ENCODE measurements at regions not wholly inside any gene's neighbourhood (a gene's known extent, or its start where the extent isn't known, plus 50 kb on each side); places are given as distances from the start of the nearest gene placed in this dataset.

- no peak for DNase-seq (ENCODE audit: low read depth)
Measured at GRCh38 chr4:189365451-189365850, 575.2 kb upstream of the FRG1 start.

GRCh38 chr4:189367832-189368231 lies 572.8 kb upstream of the FRG1 start:
- no peak for DNase-seq (ENCODE audit: low read depth)

DNA sequence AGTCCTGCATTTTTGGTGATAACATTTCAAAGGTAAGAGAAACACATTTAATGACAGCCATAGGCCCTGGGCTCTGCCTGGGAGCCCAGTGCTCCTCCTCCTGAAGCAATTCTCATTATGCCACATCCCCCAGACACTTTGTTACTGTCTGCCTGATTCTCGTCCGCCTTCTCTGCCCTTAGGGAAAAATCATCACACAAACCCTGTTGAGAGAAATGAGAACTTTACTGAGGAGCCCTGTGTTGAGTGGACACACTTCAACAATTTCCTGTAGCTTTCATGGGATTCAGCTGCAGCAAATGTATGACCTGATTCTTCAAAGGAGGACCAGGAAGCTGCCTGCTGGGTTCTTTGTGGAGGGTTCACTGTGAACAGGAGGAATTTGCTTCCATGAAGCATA lies 566.5 kb upstream of the FRG1 start:
- DNase-seq (ENCODE audit: low read depth) = no peak

DNA sequence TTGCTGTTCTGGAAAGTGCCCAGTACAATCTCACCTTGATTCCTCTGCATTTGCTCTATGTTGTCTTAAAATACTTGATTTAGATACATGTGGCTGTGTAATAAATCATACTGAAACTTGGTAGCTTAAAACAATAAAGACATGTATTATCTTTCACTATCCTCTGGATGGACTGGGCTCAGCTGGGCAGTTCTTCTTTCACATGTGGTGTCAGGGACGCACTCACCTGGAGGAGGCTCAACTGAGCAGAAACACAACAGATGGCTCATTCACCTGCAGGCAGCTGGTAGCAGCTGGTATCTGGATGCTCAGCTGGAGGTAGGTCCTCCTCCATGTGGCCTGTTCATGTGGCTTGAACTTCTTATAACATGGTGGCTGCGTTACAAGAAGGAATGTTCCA lies 563.8 kb upstream of the FRG1 start:
- no peak for DNase-seq (ENCODE audit: low read depth)

DNA sequence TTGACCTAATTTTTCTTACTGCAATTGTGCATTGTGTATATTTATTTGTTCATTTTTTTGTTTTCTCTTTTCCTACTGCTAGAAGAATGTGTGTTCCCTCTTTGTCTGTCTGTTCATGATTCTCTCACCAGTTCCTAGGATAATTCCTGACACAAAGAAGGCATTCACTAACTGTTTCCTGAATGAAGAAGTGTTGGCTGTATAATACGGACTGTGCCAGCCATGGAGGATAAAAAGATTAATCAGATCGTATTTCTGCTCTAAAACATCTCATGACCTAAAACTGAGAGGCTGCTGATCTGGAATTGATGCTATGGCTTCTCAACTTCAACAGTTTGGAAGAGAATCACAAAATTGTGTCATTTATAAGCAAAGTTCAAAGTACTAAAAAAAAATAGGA lies 563.1 kb upstream of the FRG1 start:
- DNase-seq (ENCODE audit: low read depth) = no peak

DNA sequence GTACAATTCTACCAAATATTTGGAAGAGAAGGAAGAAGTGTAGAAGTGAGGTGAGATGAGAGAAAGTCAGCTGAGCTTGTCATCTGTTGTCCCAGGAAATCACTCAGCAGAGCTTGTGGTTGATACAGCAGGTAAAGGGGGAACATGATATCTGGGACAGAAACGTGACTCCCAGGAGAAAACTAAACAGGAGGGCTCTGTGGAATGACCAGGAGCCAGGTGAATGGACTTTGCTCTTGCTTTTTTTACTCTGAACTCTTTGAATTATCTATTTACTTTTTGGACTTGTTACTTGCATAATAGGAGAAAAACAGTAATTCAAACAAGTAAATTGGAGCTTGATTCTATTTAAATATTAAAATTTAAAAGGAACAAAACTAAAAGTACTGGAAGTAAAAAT lies 555.6 kb upstream of the FRG1 start:
- no peak for DNase-seq (ENCODE audit: low read depth)

- no peak for DNase-seq (ENCODE audit: low read depth)
Measured at GRCh38 chr4:189385579-189385978, 555.1 kb upstream of the FRG1 start.

DNA sequence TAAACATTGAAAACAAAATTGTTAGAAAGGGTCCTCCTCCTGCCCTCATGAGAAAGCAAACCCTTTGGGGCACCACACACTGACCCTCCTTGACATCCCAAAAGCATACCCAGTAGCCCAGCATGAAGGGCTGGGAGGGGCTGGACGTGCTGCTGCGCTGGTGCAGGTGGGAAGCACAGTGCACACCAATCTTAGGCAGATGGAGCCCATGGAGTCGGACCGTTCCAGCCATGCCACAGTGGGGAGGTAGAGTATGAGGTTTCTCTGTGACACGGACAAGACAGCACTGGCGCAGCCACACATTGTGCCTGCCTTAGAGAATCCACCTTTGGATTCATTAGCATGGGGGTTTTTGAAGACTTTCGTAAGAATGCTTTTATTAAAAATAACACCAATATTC lies 544.2 kb upstream of the FRG1 start:
- no peak for DNase-seq (ENCODE audit: low read depth)

DNA sequence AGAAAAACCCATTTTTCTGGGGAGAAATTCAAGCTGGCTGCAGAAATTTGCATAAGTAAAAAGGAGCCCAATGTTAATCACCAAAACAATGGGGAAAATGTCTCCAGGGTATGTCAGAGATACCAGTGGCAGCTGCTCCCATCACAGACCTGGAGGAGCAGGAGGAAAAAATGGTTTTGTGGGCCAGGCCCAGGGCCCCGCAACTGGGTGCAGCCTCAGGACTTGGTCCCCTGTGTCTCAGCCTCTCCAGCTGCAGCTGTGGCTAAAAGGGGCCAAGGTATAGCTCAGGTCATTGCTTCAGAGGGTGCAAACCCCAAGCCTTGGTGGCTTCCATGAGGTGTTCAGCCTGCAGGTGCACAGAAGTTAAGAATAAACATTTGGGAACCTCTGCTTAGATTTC lies 536.4 kb upstream of the FRG1 start:
- DNase-seq (ENCODE audit: low read depth) = no peak

DNA sequence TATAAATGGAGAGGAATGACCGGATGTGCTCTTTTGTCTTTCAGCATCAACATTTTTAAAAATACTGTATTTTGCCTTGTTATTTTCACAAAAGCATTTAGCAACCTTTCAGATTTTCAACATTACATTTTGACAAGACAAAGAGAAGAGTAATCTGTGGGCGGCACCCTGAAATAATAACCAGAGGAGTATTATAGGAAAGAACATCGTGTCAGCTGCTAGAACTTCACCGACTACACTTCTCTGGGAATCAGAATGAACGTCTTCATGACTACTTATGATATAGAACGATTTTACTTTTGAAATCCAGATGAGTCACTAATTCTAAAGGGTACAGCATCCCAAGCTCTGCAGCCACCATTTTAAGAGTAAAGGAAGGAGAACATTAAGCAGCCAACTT lies 531.5 kb upstream of the FRG1 start:
- DNase-seq (ENCODE audit: low read depth) = no peak

DNA sequence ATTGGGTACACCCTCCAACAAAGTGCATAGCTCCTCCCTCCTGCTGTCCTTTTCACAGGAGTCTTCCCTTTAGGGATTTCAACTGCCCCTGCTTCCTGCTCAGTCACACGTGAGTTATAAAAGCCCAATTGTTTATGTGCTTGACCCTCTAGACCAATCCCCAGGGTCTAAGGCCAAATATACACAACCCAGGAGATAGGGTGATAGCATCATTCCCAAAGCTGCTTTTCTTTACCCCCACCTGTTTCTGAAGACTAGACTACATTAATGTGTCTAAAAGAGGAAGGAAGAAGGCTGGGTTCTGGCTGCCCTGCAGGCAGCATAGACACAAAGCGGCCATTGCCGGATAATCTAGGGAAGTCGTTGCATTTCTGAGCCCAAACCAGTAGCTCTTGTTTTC lies 526.7 kb upstream of the FRG1 start:
- DNase-seq (ENCODE audit: low read depth) = no peak

DNA sequence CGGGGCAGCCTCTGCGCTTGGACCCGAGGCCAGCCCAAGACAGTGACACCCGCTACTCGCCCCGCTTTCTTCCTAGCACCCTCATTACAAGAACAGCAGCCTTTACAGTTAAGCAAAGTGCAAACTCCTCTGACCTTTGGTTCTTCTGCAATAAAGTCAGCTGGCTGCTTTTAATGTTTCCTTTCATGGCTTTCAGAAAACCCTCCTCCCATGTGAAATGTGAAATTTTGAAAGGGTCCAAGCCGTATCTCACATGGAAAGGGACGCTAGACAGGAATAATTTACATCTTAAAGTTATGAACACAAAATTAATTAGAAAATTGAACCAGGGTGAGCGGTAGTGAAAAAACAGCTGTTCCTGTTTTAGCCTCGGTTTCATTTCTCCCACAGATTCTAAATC lies 520.1 kb upstream of the FRG1 start:
- DNase-seq (ENCODE audit: low read depth) = no peak

DNA sequence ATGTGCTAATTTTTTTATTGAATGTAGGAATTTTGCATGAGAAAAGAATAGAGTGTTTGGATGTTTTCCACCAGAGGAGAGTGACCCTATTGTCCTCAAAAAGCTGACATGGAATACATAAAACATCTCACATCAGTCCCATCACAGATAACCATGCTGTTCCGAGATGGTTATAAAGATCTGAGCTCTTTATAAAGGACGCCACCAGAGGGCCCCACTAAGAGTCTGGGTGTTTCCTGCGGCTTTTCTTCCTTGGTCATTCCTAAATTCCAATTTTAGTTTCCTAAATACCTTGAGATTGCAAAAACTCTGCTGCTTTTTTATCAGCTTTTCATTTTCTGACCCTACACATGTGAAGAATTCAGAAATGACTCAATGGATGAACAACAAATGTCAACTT lies 504.5 kb upstream of the FRG1 start:
- no peak for DNase-seq (ENCODE audit: low read depth)

DNA sequence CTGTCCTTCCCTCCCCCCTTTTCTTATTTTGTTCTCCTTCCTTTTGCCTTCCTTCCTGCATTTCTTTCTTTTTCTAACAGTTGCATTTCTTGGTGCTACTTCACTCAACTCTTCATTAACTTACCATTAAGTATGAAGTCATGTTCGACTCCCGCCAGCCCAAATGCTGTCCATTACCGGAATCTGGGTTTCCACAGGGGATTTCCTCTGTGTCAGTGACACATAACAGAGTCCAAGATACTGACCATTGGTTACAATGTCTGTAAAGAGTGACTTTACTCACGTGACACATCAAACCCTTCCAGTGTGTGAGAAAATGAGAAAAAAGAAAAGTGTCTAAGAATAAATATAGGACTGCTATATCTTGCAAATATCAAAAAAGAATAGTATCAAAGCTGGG lies 500.0 kb upstream of the FRG1 start:
- no peak for DNase-seq (ENCODE audit: low read depth)

GRCh38 chr4:189443341-189443740 lies 497.3 kb upstream of the FRG1 start:
- no peak for DNase-seq (ENCODE audit: low read depth)

DNA sequence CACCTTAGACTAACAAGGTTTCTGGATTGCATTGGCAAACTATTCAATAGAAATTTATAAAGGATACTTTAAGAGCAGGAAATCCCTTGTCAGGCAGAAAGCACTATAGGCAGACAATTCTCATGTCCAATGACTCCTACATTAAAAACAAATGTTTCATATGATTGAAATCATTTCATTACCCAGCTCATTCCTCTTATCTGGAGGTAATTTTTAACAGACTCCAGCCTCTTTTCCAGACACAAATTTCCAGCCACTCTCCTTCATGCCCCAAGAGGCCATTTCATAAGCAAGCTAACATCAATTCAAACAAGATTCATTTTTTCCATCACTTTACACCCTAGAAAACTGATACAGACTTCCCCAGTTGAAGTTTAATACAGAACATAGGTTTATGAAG lies 495.1 kb upstream of the FRG1 start:
- DNase-seq (ENCODE audit: low read depth) = no peak

DNA sequence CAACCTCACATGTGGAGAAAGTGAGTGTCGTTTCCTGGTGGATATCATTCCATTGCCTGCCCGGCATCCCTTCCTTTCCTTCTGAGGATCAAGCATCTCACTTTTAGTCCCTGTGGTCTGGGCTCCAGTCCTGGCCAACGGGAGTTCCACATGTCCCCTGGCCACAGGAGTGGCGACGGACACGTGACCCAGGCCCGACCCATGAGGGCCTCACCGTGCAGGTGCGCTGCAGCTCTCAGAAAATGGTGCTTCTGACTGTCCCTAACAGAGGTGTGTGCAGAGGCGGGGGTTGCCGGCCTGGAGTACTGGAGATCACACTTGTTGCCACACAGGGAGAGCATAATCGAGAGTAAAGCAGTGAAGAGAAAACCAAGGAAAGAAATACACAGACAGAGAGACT lies 476.9 kb upstream of the FRG1 start:
- no peak for DNase-seq (ENCODE audit: low read depth)

DNA sequence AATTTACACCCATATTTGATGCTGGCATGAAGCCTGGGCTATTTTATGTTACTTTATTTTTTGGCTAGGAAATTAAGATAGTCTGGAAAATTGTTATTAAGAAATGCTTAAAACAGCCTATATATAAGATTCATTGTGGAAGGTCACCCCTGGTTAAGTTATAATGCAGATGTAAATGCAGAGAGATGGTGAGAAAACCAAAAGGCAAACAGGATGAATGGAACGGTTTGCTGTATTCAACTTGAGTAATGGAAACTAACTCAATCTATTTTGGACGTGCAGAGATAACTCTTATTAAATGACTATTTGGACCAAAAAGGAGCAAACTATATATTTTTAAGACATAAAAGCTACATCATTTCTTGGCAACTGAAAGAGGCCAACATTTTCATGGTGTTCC lies 446.3 kb upstream of the FRG1 start:
- peak; percentile 40 for DNase-seq (ENCODE audit: low read depth)

GRCh38 chr4:189497516-189497915 lies 443.2 kb upstream of the FRG1 start:
- DNase-seq (ENCODE audit: low read depth) = no peak

GRCh38 chr4:189497996-189498395 lies 442.7 kb upstream of the FRG1 start:
- DNase-seq (ENCODE audit: low read depth) = no peak

GRCh38 chr4:189498457-189498856 lies 442.2 kb upstream of the FRG1 start:
- no peak for DNase-seq (ENCODE audit: low read depth)

GRCh38 chr4:189499696-189500095 lies 441.0 kb upstream of the FRG1 start:
- DNase-seq (ENCODE audit: low read depth) = no peak

GRCh38 chr4:189500970-189501369 lies 439.7 kb upstream of the FRG1 start:
- DNase-seq (ENCODE audit: low read depth) = no peak

GRCh38 chr4:189502841-189503435 lies 437.7 kb upstream of the FRG1 start:
- DNase-seq (ENCODE audit: low read depth) = no peak

DNA sequence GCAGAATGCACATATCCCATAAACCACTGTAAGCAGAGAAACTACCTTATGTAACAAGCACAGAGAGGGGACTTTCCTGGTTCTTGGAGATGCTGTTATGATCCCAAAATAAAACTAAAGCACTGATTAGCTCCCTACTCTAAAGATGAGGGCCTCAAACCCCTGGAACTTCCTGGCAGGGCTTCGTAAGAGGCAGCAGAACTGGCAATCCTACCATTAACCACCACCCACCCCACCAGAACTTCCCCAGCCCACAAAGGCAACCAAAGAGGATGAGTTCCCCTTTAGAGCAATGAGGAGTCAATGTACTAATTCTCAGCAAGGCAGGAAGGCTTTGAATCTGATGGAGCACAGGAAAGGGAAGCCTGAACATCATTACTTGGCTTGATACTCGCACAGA lies 436.5 kb upstream of the FRG1 start:
- no peak for DNase-seq (ENCODE audit: low read depth)
